Gastrocnemius medialis (tissue), 4 donors: ENCODE measurements at regions not wholly inside any gene's neighbourhood (a gene's known extent, or its start where the extent isn't known, plus 50 kb on each side); places are given as distances from the start of the nearest gene placed in this dataset.

ENCODE experiments used
- CTCF ChIP-seq, 5 experiments: fragments of 450-650 bp in 3 of 5; fragments of 200-600 bp in 2 of 5; sonication (generic) in 2 of 5; IDR thresholded peaks in 4 of 5; conservative IDR thresholded peaks in 1 of 5; 1 replicate in 4 of 5; 2 replicates in 1 of 5; pipeline ENCODE4 v1.5.1; 2016 to 2019; ENCODE audit warnings: antibody characterized with exemption in 5 of 5, mild to moderate bottlenecking in 3 of 5, moderate library complexity in 3 of 5
- POLR2A ChIP-seq, 2 donors: fragments of 450-650 bp; IDR thresholded peaks; one replicate each; pipeline ENCODE4 v1.6.1; 2017; ENCODE audit warnings: antibody characterized with exemption in 2 of 2, mild to moderate bottlenecking in 2 of 2, moderate library complexity in 2 of 2

GRCh38 chr4:91826186-91826585, 477.6 kb upstream of the GRID2 start:
- no peak for TF ChIP-seq CTCF (IDR thresholded peaks at IDR 0.05 in 4 of 5, conservative IDR thresholded peaks at IDR 0.05 in 1 of 5)
- TF ChIP-seq POLR2A (IDR thresholded peaks at IDR 0.05) = no peak
